B cell (primary cell): ENCODE measurements at regions not wholly inside any gene's neighbourhood (a gene's known extent, or its start where the extent isn't known, plus 50 kb on each side); places are given as distances from the start of the nearest gene placed in this dataset.

Experiments
- CTCF ChIP-seq: fragments of 200-600 bp; IDR thresholded peaks from one replicate; pipeline ENCODE4 v1.8.0; 2022; ENCODE audit warnings: antibody characterized with exemption, mild to moderate bottlenecking
- EZH2 ChIP-seq: IDR thresholded peaks from 2 replicates; pipeline ENCODE4 v1.6.1; 2012; ENCODE audit warnings: borderline replicate concordance, low read depth, mild to moderate bottlenecking, moderate library complexity, low read length; ENCODE audit not compliant: insufficient read depth, poor library complexity, severe bottlenecking

GRCh38 chr2:45332094-45332493 is 279.0 kb downstream of the SRBD1 start:
- TF ChIP-seq CTCF (no peak), EZH2 (no peak)
